K562 (cell line): ENCODE measurements at regions not wholly inside any gene's neighbourhood (a gene's known extent, or its start where the extent isn't known, plus 50 kb on each side); places are given as distances from the start of the nearest gene placed in this dataset.

Experiments
- ATAC-seq: fragments of 200-7000 bp; cut with Tn5 transposase; 3 replicates; pipeline ENCODE4 v1.9.1; 2020; ENCODE audit warnings: moderate library complexity
- BruUV-seq: library from RNA; stranded (reverse); fragments of 400-500 nt; replicated peaks from 2 replicates; lab custom pipeline; 2021; lab: Mats Ljungman, UMichigan
- CTCF ChIA-PET: fragments of 300-600 bp; formaldehyde crosslinking; extraction: SDS; loops from one replicate; lab custom pipeline; 2021; ENCODE audit warnings: low intra/inter-chr PET ratio; lab: Yijun Ruan, JAX
- POLR2A ChIA-PET: fragments of 300-600, 350-650 bp; sonication (Branson Sonifier 250); formaldehyde crosslinking; extraction: SDS; loops from one replicate; lab custom pipeline; 2021; ENCODE audit warnings: antibody characterized with exemption, inconsistent platforms; lab: Yijun Ruan, JAX
- DNase-seq, 4 experiments: peaks; one replicate each; pipeline versions ENCODE4 v3.0.0 to v3.0.0-alpha.2; 2011 to 2018; ENCODE audit warnings: low spot score in 3 of 4, mixed read lengths in 3 of 4; ENCODE audit errors: extremely low read depth in 1 of 4
- FAIRE-seq: peaks from 2 replicates; lab custom pipeline; 2011; peaks lifted over from hg19 to GRCh38; lab: Jason Lieb, UNC
- H2AFZ ChIP-seq: 2 replicates; pipeline ENCODE4 v1.6.0; 2011; ENCODE audit warnings: low read depth, low read length, control low read depth, inconsistent platforms
- H3K27ac ChIP-seq: fragments of 200-600 bp; 3 replicates; pipeline ENCODE4 v1.8.0; 2011; ENCODE audit warnings: low read depth, mild to moderate bottlenecking, control low read depth, inconsistent platforms, low read length, moderate library complexity, mixed read lengths; ENCODE audit errors: extremely low read depth
- H3K27me3 ChIP-seq, 2 experiments: fragments of 300-600 bp in 1 of 2; 2 replicates in 1 of 2; 3 replicates in 1 of 2; pipeline versions ENCODE4 v1.6.0 to v1.8.0; 2011; ENCODE audit warnings: inconsistent platforms in 2 of 2, low read length in 2 of 2, mild to moderate bottlenecking in 1 of 2, mixed read lengths in 1 of 2, moderate library complexity in 1 of 2; ENCODE audit not compliant: control insufficient read depth in 2 of 2, insufficient read depth in 2 of 2
- H3K36me3 ChIP-seq: fragments of 300-600 bp; 3 replicates; pipeline ENCODE4 v1.8.0; 2011; ENCODE audit warnings: mild to moderate bottlenecking, low read length, inconsistent platforms; ENCODE audit not compliant: control insufficient read depth, insufficient read depth
- H3K4me1 ChIP-seq, 2 experiments: fragments of 200-600 bp in 1 of 2; replicated peaks in 1 of 2; 2 replicates in 1 of 2; 3 replicates in 1 of 2; pipeline versions ENCODE4 v1.5.1 to v1.8.0; 2011; ENCODE audit warnings: inconsistent platforms in 2 of 2, low read length in 2 of 2, mild to moderate bottlenecking in 1 of 2, mixed read lengths in 1 of 2, moderate library complexity in 1 of 2; ENCODE audit not compliant: control insufficient read depth in 2 of 2, insufficient read depth in 2 of 2
- H3K4me2 ChIP-seq: 2 replicates; pipeline ENCODE4 v1.6.1; 2011; ENCODE audit warnings: low read length, control low read depth, inconsistent platforms, mixed read lengths; ENCODE audit not compliant: insufficient read depth
- H3K4me3 ChIP-seq: fragments of 200-600 bp; sonication (generic), shearing (Covaris generic); 2 replicates; pipeline ENCODE4 v1.5.1; 2016; ENCODE audit warnings: control low read depth, inconsistent platforms
- H3K79me2 ChIP-seq: fragments of 200-600 bp; 3 replicates; pipeline ENCODE4 v1.8.0; 2011; ENCODE audit warnings: low read length, inconsistent platforms; ENCODE audit not compliant: control insufficient read depth, insufficient read depth
- H3K9ac ChIP-seq, 2 experiments: 2 replicates each; pipeline versions ENCODE4 v1.6.0 to v1.6.1; 2011; ENCODE audit warnings: low read depth in 2 of 2, low read length in 2 of 2, control low read depth in 1 of 2, inconsistent platforms in 1 of 2, mild to moderate bottlenecking in 1 of 2, mixed read lengths in 1 of 2; ENCODE audit not compliant: insufficient read depth in 1 of 2
- H3K9me1 ChIP-seq: one replicate; pipeline ENCODE4 v1.6.0; 2011; ENCODE audit warnings: inconsistent platforms, mild to moderate bottlenecking, low read length, moderate library complexity; ENCODE audit not compliant: control insufficient read depth, insufficient read depth
- H3K9me3 ChIP-seq: replicated peaks from 2 replicates; pipeline ENCODE4 v1.5.1; 2011; ENCODE audit warnings: low read depth, low read length, inconsistent platforms; ENCODE audit not compliant: control insufficient read depth, insufficient read depth
- H4K20me1 ChIP-seq: replicated peaks from 2 replicates; pipeline ENCODE4 v1.6.1; 2011; ENCODE audit warnings: low read length, inconsistent platforms, mixed read lengths; ENCODE audit not compliant: control insufficient read depth, insufficient read depth
- ATF6 ChIP-seq: sonication (generic); formaldehyde crosslinking; IDR thresholded peaks from 2 replicates; pipeline ENCODE4 v1.4.0; 2020; ENCODE audit warnings: mild to moderate bottlenecking, missing genetic modification reagents
- BCOR ChIP-seq: fragments of 450-650 bp; IDR thresholded peaks from 2 replicates; pipeline ENCODE4 v1.6.1; 2016
- ELF1 ChIP-seq: fragments of 200-800 bp; sonication (Bioruptor generic); IDR thresholded peaks from 2 replicates; pipeline ENCODE4 v1.6.1; 2016; ENCODE audit warnings: missing genetic modification characterization, missing compliant biosample characterization
- ETS2 ChIP-seq: IDR thresholded peaks from 2 replicates; pipeline ENCODE4 v1.6.1; 2016; ENCODE audit warnings: borderline replicate concordance, missing genetic modification characterization, mild to moderate bottlenecking, moderate library complexity, missing compliant biosample characterization; ENCODE audit not compliant: poor library complexity, severe bottlenecking
- HLTF ChIP-seq: fragments of 450-650 bp; IDR thresholded peaks from 2 replicates; pipeline ENCODE4 v1.6.1; 2016
- HMG20B ChIP-seq: fragments of 250-450 bp; sonication (Bioruptor Pico); IDR thresholded peaks from 2 replicates; pipeline ENCODE4 v1.5.0; 2021; ENCODE audit warnings: mild to moderate bottlenecking
- HMGN3 ChIP-seq: IDR thresholded peaks from 2 replicates; pipeline ENCODE4 v1.6.1; 2011; ENCODE audit warnings: borderline replicate concordance, low read depth, mild to moderate bottlenecking, mixed read lengths, low read length; ENCODE audit not compliant: insufficient read length; ENCODE audit errors: extremely low read depth
- ILF3 ChIP-seq: fragments of 450-650 bp; IDR thresholded peaks from 2 replicates; pipeline ENCODE4 v1.6.1; 2018; ENCODE audit warnings: antibody characterized with exemption, mild to moderate bottlenecking, moderate library complexity, borderline replicate concordance
- NELFE ChIP-seq: IDR thresholded peaks from 2 replicates; pipeline ENCODE4 v1.6.1; 2011; ENCODE audit warnings: mild to moderate bottlenecking; ENCODE audit not compliant: insufficient read depth, insufficient read length
- PHF21A ChIP-seq: fragments of 450-650 bp; IDR thresholded peaks from 2 replicates; pipeline ENCODE4 v1.6.1; 2017; ENCODE audit warnings: low read depth, borderline replicate concordance
- RAD21 ChIP-seq, 2 experiments: fragments of 250-450 bp in 1 of 2; fragments of 450-650 bp in 1 of 2; sonication (Bioruptor Pico) in 1 of 2; formaldehyde crosslinking in 1 of 2; IDR thresholded peaks in 1 of 2; conservative IDR thresholded peaks in 1 of 2; 2 replicates each; pipeline versions ENCODE4 v1.4.0 to v1.8.0; 2020 to 2022; ENCODE audit warnings: mild to moderate bottlenecking in 2 of 2, moderate library complexity in 1 of 2
- SMARCC2 ChIP-seq: fragments of 450-650 bp; IDR thresholded peaks from 2 replicates; pipeline ENCODE4 v1.6.1; 2017; ENCODE audit warnings: antibody characterized with exemption, moderate library complexity, mild to moderate bottlenecking, low read depth
- SPI1 ChIP-seq: IDR thresholded peaks from 2 replicates; pipeline ENCODE4 v1.6.1; 2011; ENCODE audit warnings: low read depth, low read length, control low read depth, borderline replicate concordance
- SUPT5H ChIP-seq: fragments of 450-650 bp; IDR thresholded peaks from 2 replicates; pipeline ENCODE4 v1.6.1; 2016
- ZNF3 ChIP-seq: fragments of 250-450 bp; sonication (Bioruptor Pico); IDR thresholded peaks from 2 replicates; pipeline ENCODE4 v1.5.0; 2021; ENCODE audit warnings: mild to moderate bottlenecking, moderate library complexity
- WGBS: fragments of 100-300 bp; shearing (Covaris generic); methylation state at CpG from one replicate; pipeline ENCODE4 v1.1.6; 2016; ENCODE audit warnings: low coverage, mixed read lengths; ENCODE audit not compliant: insufficient coverage; ENCODE audit errors: missing lambda C conversion rate; 5-methylcytosine and 5-hydroxymethylcytosine counted together
- in situ Hi-C: fragments of 300-500 bp; cut with MboI; formaldehyde crosslinking; loops from 4 replicates; pipeline ENCODE4 v1.15.0; 2018; ENCODE audit warnings: inconsistent platforms, mixed read lengths
- intact Hi-C: fragments of 100-400 bp; cut with micrococcal nuclease; formaldehyde crosslinking; loops from 2 replicates; pipeline ENCODE4 v1.14.2; 2022
- TF ChIP-seq, protein P1 (sequence below): fragments of 450-650 bp; IDR thresholded peaks from one replicate; pipeline ENCODE4 v1.6.1; 2018; ENCODE audit warnings: mild to moderate bottlenecking, moderate library complexity; ENCODE audit not compliant: partially characterized antibody

- TF ChIP-seq, protein P1, sequence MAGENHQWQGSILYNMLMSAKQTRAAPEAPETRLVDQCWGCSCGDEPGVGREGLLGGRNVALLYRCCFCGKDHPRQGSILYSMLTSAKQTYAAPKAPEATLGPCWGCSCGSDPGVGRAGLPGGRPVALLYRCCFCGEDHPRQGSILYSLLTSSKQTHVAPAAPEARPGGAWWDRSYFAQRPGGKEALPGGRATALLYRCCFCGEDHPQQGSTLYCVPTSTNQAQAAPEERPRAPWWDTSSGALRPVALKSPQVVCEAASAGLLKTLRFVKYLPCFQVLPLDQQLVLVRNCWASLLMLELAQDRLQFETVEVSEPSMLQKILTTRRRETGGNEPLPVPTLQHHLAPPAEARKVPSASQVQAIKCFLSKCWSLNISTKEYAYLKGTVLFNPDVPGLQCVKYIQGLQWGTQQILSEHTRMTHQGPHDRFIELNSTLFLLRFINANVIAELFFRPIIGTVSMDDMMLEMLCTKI, result no peak
- no peak for TF ChIP-seq HLTF
- TF ChIP-seq ILF3, result no peak
Observed at GRCh38 chr16:16830973-16831372, 452.0 kb downstream of the NPIPA7 start (continued).

DNA sequence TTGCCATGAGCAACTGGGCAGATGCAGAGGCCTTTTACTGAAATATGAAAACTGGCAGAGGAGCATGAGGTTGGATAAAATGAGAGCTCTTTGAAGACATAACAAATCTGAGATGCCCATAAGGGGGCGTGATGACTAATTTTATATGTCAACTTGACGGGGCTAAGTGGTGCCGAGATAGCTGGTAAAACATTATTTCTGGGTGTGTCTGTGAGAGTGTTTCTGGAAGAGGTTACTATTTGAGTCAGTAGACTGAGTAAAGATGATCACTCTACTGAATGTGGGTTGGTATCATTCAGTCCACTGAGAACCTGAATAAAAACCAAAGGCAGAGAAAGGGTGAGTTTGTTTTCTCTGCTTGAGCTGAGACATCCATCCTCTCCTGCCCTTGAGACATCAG lies 454.2 kb downstream of the NPIPA7 start:
- Histone ChIP-seq H3K27ac (no peak overlapping the region), H4K20me1 (no peaks in the 10 kb centered on the region), H3K4me2 (no peak overlapping the region), H3K4me1 (peaks cover 4 to 17% of the 10 kb centered on the region in 2 experiments; a peak in 4 of 5 replicates), H3K79me2 (no peaks in the 10 kb centered on the region), H3K4me3 (no peak overlapping the region), H3K27me3 (no peaks in the 10 kb centered on the region), H3K9me1 (no peaks in the 10 kb centered on the region), H2AFZ (no peak overlapping the region), H3K9me3 (no peaks in the 10 kb centered on the region), H3K36me3 (no peaks in the 10 kb centered on the region), H3K9ac (no peak overlapping the region)
- 51% methylated on average over 3 of the region's 3 CpGs for WGBS
- intact Hi-C loops (no loop called here), in situ Hi-C loops (no loop called here)
- no peak for ATAC-seq
- no TSS peak for BruUV-seq
- ChIA-PET CTCF (no interaction called here), POLR2A (interaction anchor here (0.6 kb wide), 1 partner anchor 80 kb away, joined by 3 read pairs; no protein-coding TSS in a partner anchor)
- DNase-seq, result no peak
- FAIRE-seq, result no peak
- TF ChIP-seq ELF1, result no peak
- TF ChIP-seq ETS2, result no peak
- TF ChIP-seq SMARCC2, result no peak
- no peak for TF ChIP-seq SUPT5H
- no peak for TF ChIP-seq HMGN3
- TF ChIP-seq NELFE, result no peak
- no peak for TF ChIP-seq PHF21A
- no peak for TF ChIP-seq HMG20B (CRISPR knock-in tag)
- TF ChIP-seq SPI1, result no peak
- no peak for TF ChIP-seq BCOR
- no peak for TF ChIP-seq ATF6
- no peak for TF ChIP-seq RAD21 (CRISPR knock-in tag; conservative IDR thresholded peaks at IDR 0.05 in 1 of 2, IDR thresholded peaks at IDR 0.05 in 1 of 2)
- TF ChIP-seq ZNF3 (CRISPR knock-in tag), result no peak
